ENCODE measurements at regions not wholly inside any gene's neighbourhood (a gene's known extent, or its start where the extent isn't known, plus 50 kb on each side); places are given as distances from the start of the nearest gene placed in this dataset.
"Not testable (repeated sequence)": the region's sequence is repeated elsewhere in the genome, so short reads cannot be mapped to it uniquely, and the experiment has no call there.

DNA sequence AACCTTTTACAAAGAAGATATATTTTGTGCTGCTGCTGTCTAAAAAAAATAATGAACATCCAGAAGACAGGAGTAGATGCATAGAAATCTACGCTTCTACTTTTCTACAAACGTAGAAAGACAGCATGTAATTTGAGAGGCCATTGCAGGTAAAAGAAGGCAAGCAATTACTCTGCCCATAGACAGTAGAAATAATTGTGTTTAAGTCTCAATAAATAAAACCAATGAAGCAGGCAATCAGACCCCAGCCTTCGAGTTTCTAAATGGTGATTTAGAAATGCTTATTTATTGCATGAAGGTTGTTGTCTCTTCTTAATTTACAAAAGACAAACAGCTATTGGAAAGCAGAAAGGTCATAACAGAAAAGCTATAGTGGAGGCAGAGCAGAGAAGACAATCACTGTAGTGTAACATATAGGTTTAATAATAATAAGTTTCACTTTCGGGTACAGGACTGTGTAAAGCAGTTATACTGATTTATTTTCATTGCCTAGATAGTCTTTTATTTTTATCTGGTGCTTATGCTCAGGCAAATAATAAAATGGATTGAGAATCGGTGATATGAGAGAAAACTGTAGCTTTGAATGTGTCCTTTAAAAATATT is 123.0 kb upstream of the TACR3 start:
- no peaks in the 10 kb centered on the region for H3K27me3 Mint-ChIP-seq (ENCODE audit: insufficient read depth)
- intact Hi-C loops (cut with micrococcal nuclease) = no loop called here
- H3K9me3 Mint-ChIP-seq = peaks cover 8% of the 10 kb centered on the region
- H3K4me1 Mint-ChIP-seq (ENCODE audit: low read depth) = no peaks in the 10 kb centered on the region
- H3K36me3 Mint-ChIP-seq (ENCODE audit: low read depth) = no peaks in the 10 kb centered on the region
- H3K4me3 Mint-ChIP-seq = no peak overlapping the region
- H3K27ac Mint-ChIP-seq = no peak overlapping the region
- no peak for DNase-seq (ENCODE audit: low spot score)

DNA sequence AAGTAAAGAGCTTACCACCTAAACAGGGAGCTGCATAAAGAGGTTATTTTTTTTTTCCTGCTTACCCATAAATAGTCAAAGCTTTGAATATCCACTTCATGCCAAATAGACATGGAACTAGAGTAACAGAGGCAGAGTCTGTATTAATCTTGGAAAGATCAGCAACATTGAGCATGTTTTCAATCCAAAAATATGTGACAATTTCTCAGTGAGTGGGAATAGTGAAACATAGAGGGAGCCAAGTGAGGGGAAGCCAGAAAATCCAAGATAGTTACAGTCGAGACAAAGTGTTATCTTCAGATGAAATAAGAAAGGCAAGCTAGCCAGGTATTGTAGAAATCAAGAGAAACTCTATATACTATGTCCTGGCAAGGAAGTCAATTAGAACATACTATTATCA is 122.3 kb upstream of the TACR3 start:
- Mint-ChIP-seq H3K27me3 (ENCODE audit: insufficient read depth) (no peaks in the 10 kb centered on the region), H3K4me3 (no peak overlapping the region), H3K27ac (no peak overlapping the region), H3K4me1 (ENCODE audit: low read depth) (no peaks in the 10 kb centered on the region), H3K9me3 (peaks cover 8% of the 10 kb centered on the region), H3K36me3 (ENCODE audit: low read depth) (no peaks in the 10 kb centered on the region)
- DNase-seq (ENCODE audit: low spot score) = no peak
- intact Hi-C loops (cut with micrococcal nuclease) = no loop called here

DNA sequence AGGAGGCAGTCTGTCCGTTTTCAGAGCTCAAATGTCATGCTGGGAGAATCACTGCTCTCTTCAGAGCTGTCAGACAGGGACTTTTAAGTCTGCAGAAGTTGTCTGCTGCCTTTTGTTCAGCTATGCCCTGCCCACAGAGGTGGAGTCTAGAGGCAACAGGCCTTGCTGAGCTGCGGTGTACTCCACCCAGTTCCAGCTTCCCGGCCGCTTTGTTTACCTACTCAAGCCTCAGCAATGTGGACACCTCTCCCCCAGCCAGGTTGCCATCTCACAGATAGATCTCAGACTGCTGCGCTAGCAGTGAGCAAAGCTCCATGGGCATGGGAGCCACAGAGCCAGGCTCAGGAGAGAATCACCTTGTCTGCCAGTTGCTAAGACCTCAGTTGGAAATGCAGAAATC is 90.5 kb upstream of the TACR3 start:
- H3K4me3 Mint-ChIP-seq; DNase-seq (ENCODE audit: low spot score); H3K4me1 Mint-ChIP-seq (ENCODE audit: low read depth); H3K36me3 Mint-ChIP-seq (ENCODE audit: low read depth); H3K27ac Mint-ChIP-seq; H3K27me3 Mint-ChIP-seq (ENCODE audit: insufficient read depth); intact Hi-C loops (cut with micrococcal nuclease); H3K9me3 Mint-ChIP-seq: not testable (repeated sequence)

DNA sequence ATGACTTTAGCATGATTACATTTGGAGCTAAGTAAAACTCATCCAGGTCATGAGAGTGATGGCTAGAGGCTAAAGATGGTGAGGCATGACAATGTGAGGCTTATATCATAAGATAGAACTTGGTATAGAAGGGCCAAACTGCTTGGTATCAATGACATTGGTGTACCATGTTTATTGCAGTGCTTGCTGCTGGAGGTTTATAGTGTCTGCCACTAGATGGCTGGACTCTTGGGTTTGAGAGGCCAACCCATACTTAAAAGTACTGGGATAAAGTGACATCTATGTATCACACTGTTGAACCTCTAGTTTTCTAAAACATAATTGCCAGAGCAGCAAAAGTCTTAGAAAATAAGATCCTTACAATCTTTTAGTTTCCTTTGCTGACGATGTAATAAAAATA is 83.0 kb upstream of the TACR3 start:
- Mint-ChIP-seq H3K4me1 (ENCODE audit: low read depth) (no peaks in the 10 kb centered on the region), H3K4me3 (no peak overlapping the region), H3K27ac (no peak overlapping the region), H3K36me3 (ENCODE audit: low read depth) (no peaks in the 10 kb centered on the region), H3K9me3 (peaks cover 3% of the 10 kb centered on the region), H3K27me3 (ENCODE audit: insufficient read depth) (no peaks in the 10 kb centered on the region)
- no peak for DNase-seq (ENCODE audit: low spot score)
- intact Hi-C loops (cut with micrococcal nuclease) = no loop called here

DNA sequence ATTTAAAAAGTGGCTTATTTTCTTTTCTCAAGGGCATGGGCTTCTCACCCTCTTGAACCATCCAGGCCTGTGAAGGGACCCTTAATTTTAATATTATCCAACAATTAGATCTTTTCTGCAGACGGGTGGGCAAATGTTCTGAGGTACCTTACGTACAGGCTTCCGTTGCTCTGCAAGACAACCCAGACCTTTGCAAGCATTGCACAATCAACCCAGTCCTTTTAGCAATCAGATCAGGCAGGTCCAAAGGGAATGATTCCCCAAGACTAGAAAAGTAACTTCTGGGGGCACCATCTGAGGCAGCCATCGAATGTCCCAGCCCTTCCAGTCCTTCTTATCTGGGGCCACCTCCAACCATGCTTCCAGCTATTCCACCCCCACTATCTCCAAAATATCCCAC is 67.3 kb upstream of the TACR3 start:
- intact Hi-C loops (cut with micrococcal nuclease) = no loop called here
- Mint-ChIP-seq H3K4me3 (no peak overlapping the region), H3K9me3 (no peaks in the 10 kb centered on the region), H3K27me3 (ENCODE audit: insufficient read depth) (no peaks in the 10 kb centered on the region), H3K27ac (no peak overlapping the region), H3K36me3 (ENCODE audit: low read depth) (no peaks in the 10 kb centered on the region), H3K4me1 (ENCODE audit: low read depth) (no peaks in the 10 kb centered on the region)
- no peak for DNase-seq (ENCODE audit: low spot score)

GRCh38 chr4:103786593-103786992 is 66.8 kb upstream of the TACR3 start:
- H3K27me3 Mint-ChIP-seq (ENCODE audit: insufficient read depth) = no peaks in the 10 kb centered on the region
- H3K4me3 Mint-ChIP-seq = no peak overlapping the region
- no peak for DNase-seq (ENCODE audit: low spot score)
- intact Hi-C loops (cut with micrococcal nuclease) = no loop called here
- H3K4me1 Mint-ChIP-seq (ENCODE audit: low read depth) = no peaks in the 10 kb centered on the region
- H3K36me3 Mint-ChIP-seq (ENCODE audit: low read depth) = no peaks in the 10 kb centered on the region
- no peaks in the 10 kb centered on the region for H3K9me3 Mint-ChIP-seq
- no peak overlapping the region for H3K27ac Mint-ChIP-seq

- DNase-seq (ENCODE audit: low spot score) = no peak
- Mint-ChIP-seq H3K4me3 (no peak overlapping the region), H3K27me3 (ENCODE audit: insufficient read depth) (no peaks in the 10 kb centered on the region), H3K9me3 (no peaks in the 10 kb centered on the region), H3K36me3 (ENCODE audit: low read depth) (no peaks in the 10 kb centered on the region), H3K27ac (no peak overlapping the region), H3K4me1 (ENCODE audit: low read depth) (no peaks in the 10 kb centered on the region)
- intact Hi-C loops (cut with micrococcal nuclease) = no loop called here
These were observed 66.2 kb upstream of the TACR3 start for GRCh38 chr4:103786014-103786413.

- H3K27ac Mint-ChIP-seq = no peak overlapping the region
- H3K27me3 Mint-ChIP-seq (ENCODE audit: insufficient read depth) = no peaks in the 10 kb centered on the region
- H3K36me3 Mint-ChIP-seq (ENCODE audit: low read depth) = no peaks in the 10 kb centered on the region
- DNase-seq (ENCODE audit: low spot score) = no peak
- no peak overlapping the region for H3K4me3 Mint-ChIP-seq
- intact Hi-C loops (cut with micrococcal nuclease) = no loop called here
- H3K9me3 Mint-ChIP-seq = no peaks in the 10 kb centered on the region
- H3K4me1 Mint-ChIP-seq (ENCODE audit: low read depth) = no peaks in the 10 kb centered on the region
These were observed 58.4 kb upstream of the TACR3 start for GRCh38 chr4:103778221-103778620.

- Mint-ChIP-seq H3K9me3 (no peaks in the 10 kb centered on the region), H3K4me3 (no peak overlapping the region), H3K4me1 (ENCODE audit: low read depth) (no peaks in the 10 kb centered on the region), H3K36me3 (ENCODE audit: low read depth) (no peaks in the 10 kb centered on the region), H3K27me3 (ENCODE audit: insufficient read depth) (no peaks in the 10 kb centered on the region), H3K27ac (no peak overlapping the region)
- intact Hi-C loops (cut with micrococcal nuclease) = no loop called here
- DNase-seq (ENCODE audit: low spot score) = no peak
These were observed 54.6 kb upstream of the TACR3 start for GRCh38 chr4:103774326-103774825.

- intact Hi-C loops (cut with micrococcal nuclease) = no loop called here
- H3K36me3 Mint-ChIP-seq (ENCODE audit: low read depth) = no peaks in the 10 kb centered on the region
- H3K27ac Mint-ChIP-seq = no peak overlapping the region
- no peak for DNase-seq (ENCODE audit: low spot score)
- no peaks in the 10 kb centered on the region for H3K9me3 Mint-ChIP-seq
- H3K4me1 Mint-ChIP-seq (ENCODE audit: low read depth) = no peaks in the 10 kb centered on the region
- no peaks in the 10 kb centered on the region for H3K27me3 Mint-ChIP-seq (ENCODE audit: insufficient read depth)
- H3K4me3 Mint-ChIP-seq = no peak overlapping the region
These were observed 54.0 kb upstream of the TACR3 start for GRCh38 chr4:103773691-103774231.

Measured in activated T-helper 1 cell treated with anti-CD3 and anti-CD28 coated beads, Interleukin-12 subunit alpha, Interleukin-12 subunit beta, Interleukin-2, Interleukin-4 antibody, amounts not matched to agents 30 ng/mL and 10 ng/mL and 1 ng/mL, durations not matched to agents 14 hours and 24 hours and 36 hours (primary cell).